ENCODE measurements at regions not wholly inside any gene's neighbourhood (a gene's known extent, or its start where the extent isn't known, plus 50 kb on each side); places are given as distances from the start of the nearest gene placed in this dataset.

DNA sequence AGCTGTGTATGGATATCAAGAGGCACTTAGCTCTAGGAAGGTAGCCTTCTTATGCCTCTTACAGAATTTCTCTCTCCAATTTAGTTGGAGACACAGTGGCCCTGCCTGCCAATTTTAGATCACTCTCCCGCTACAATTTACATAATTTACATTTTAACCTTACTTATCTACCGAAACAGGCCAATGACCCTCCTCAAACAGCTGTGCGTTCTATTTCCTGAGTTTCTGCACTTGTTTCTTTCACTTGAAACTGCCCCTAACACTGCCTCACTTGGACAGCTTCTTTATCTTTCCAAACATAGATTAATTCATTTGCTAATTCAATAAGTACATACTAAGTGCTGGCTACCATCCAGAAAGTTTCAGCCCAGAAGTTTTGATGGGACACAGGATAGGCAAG lies 52.9 kb upstream of the HDDC2 start (continued):
- TF ChIP-seq, protein P1, sequence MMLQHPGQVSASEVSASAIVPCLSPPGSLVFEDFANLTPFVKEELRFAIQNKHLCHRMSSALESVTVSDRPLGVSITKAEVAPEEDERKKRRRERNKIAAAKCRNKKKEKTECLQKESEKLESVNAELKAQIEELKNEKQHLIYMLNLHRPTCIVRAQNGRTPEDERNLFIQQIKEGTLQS (IDR thresholded peaks at IDR 0.05; ENCODE audit: insufficient read depth, low read depth, low read length): no peak
- no peak for TF ChIP-seq KDM4A (IDR thresholded peaks at IDR 0.05; ENCODE audit: low read depth, low read length, severe bottlenecking)
- no peak for TF ChIP-seq CBX5 (IDR thresholded peaks at IDR 0.05; ENCODE audit: low read depth, low read length)

All from H1 (cell line).